Activated naive CD4-positive, alpha-beta T cell treated with anti-CD3 and anti-CD28 coated beads, Interleukin-2, amount 50 U/mL, for 24 hours (primary cell): ENCODE measurements at regions not wholly inside any gene's neighbourhood (a gene's known extent, or its start where the extent isn't known, plus 50 kb on each side); places are given as distances from the start of the nearest gene placed in this dataset.

Source experiments
- H3K27ac Mint-ChIP-seq: one replicate; pipeline ENCODE4 v1.8.0; 2021; ENCODE audit warnings: mild to moderate bottlenecking, mixed read lengths
- H3K27me3 Mint-ChIP-seq: one replicate; pipeline ENCODE4 v1.8.0; 2021; ENCODE audit warnings: mixed read lengths
- H3K36me3 Mint-ChIP-seq: one replicate; pipeline ENCODE4 v1.8.0; 2021; ENCODE audit warnings: mixed read lengths
- H3K4me1 Mint-ChIP-seq: one replicate; pipeline ENCODE4 v1.8.0; 2021; ENCODE audit warnings: mixed read lengths
- H3K4me3 Mint-ChIP-seq: one replicate; pipeline ENCODE4 v1.8.0; 2021; ENCODE audit warnings: mild to moderate bottlenecking, mixed read lengths
- H3K9me3 Mint-ChIP-seq: one replicate; pipeline ENCODE4 v1.8.0; 2021; ENCODE audit warnings: mixed read lengths

- Mint-ChIP-seq H3K36me3 (no peaks in the 10 kb centered on the region), H3K27ac (no peak overlapping the region), H3K4me1 (no peaks in the 10 kb centered on the region), H3K27me3 (peaks cover 1% of the 10 kb centered on the region), H3K4me3 (no peak overlapping the region), H3K9me3 (no peaks in the 10 kb centered on the region)
Observed at GRCh38 chr20:19094959-19095541, 117.4 kb upstream of the SLC24A3 start.

DNA sequence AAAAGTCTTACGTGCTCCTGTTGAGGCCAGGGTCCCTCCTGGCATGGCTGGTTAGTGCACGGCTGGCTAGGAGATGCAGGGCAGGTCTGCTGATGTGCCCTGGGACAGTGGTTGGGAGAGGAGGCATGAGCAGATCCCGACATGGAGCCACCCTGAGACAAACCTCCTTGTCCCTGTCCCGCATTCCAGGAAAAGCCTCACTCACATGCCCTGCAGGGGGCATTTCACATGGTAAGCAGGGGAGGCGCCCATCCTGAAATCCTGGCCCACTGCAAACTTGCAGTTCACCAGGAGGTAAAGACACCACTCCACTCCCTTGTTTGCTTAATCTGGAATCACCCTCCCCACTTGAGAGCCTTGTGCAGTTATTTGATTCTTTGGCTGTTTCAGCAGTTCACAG is 116.7 kb upstream of the SLC24A3 start:
- H3K27me3 Mint-ChIP-seq = peaks cover 1% of the 10 kb centered on the region
- H3K4me1 Mint-ChIP-seq = no peaks in the 10 kb centered on the region
- no peaks in the 10 kb centered on the region for H3K9me3 Mint-ChIP-seq
- no peak overlapping the region for H3K27ac Mint-ChIP-seq
- H3K36me3 Mint-ChIP-seq = no peaks in the 10 kb centered on the region
- H3K4me3 Mint-ChIP-seq = no peak overlapping the region

DNA sequence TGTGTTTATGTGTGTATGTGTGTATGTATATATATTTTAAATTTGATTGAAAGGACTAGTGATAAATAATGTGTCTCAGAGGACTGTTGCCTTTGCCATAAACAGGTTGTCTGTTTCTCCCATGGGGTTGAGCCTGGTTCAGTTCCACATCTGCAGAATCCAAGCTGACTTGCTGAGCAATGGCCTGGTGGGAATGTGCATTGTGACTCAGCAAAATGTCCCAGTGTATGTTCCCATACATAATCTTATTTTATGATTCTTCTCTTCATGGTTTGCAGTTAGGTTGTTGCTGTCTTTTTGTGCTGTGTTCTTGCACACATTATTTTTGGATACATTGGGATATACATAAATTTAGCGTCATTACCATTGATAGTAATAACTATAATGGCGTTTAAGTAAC is 115.6 kb upstream of the SLC24A3 start:
- no peaks in the 10 kb centered on the region for H3K4me1 Mint-ChIP-seq
- H3K9me3 Mint-ChIP-seq = no peaks in the 10 kb centered on the region
- H3K4me3 Mint-ChIP-seq = no peak overlapping the region
- no peak overlapping the region for H3K27ac Mint-ChIP-seq
- H3K27me3 Mint-ChIP-seq = peaks cover 1% of the 10 kb centered on the region
- no peaks in the 10 kb centered on the region for H3K36me3 Mint-ChIP-seq

- H3K4me3 Mint-ChIP-seq = no peak overlapping the region
- H3K27me3 Mint-ChIP-seq = peaks cover 1% of the 10 kb centered on the region
- H3K4me1 Mint-ChIP-seq = no peaks in the 10 kb centered on the region
- H3K9me3 Mint-ChIP-seq = no peaks in the 10 kb centered on the region
- no peaks in the 10 kb centered on the region for H3K36me3 Mint-ChIP-seq
- H3K27ac Mint-ChIP-seq = no peak overlapping the region
Observed at GRCh38 chr20:19098117-19098516, 114.3 kb upstream of the SLC24A3 start.

DNA sequence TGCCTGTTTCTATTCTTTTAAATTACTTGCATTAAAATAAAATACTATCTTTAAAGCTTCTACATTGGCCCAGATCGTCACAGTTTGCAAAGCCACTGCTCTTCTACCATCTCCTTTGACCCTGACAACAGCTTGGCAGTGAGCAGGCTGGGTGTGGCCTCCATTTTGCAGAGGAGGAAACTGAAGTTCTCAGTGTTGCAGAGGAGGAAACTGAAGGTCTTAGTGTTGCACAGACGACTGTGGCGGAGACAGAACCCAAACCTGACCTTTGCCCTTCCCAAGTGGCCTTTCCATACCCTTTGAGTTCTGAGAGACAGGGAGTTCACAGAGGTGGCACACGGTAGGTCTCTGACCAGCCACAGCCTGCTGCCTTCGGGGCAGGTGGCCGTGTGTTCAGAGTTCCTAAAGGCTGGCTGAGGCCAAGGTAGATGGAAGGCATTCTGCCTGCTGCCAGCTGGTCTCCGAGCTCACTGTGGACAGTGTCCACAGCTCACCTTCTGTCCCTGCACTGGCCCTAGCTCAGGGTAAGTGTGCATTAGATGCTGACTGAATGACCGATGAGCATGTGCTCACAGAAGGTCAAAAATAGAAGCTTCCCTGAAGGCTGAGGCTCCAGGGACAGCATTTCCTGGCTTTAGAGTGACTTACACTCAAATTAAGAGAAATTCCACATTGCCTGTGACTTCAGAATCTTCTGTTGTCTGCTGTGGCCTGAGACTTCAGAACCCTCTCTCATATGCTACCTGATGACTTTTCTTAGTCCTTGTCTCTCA is 113.5 kb upstream of the SLC24A3 start:
- Mint-ChIP-seq H3K36me3 (no peaks in the 10 kb centered on the region), H3K4me3 (no peak overlapping the region), H3K9me3 (no peaks in the 10 kb centered on the region), H3K27ac (no peak overlapping the region), H3K4me1 (no peaks in the 10 kb centered on the region), H3K27me3 (peaks cover 1% of the 10 kb centered on the region)

- Mint-ChIP-seq H3K4me3 (no peak overlapping the region), H3K27ac (no peak overlapping the region), H3K36me3 (no peaks in the 10 kb centered on the region), H3K4me1 (no peaks in the 10 kb centered on the region), H3K9me3 (no peaks in the 10 kb centered on the region), H3K27me3 (peaks cover 1% of the 10 kb centered on the region)
Observed at GRCh38 chr20:19099596-19100545, 112.6 kb upstream of the SLC24A3 start.

DNA sequence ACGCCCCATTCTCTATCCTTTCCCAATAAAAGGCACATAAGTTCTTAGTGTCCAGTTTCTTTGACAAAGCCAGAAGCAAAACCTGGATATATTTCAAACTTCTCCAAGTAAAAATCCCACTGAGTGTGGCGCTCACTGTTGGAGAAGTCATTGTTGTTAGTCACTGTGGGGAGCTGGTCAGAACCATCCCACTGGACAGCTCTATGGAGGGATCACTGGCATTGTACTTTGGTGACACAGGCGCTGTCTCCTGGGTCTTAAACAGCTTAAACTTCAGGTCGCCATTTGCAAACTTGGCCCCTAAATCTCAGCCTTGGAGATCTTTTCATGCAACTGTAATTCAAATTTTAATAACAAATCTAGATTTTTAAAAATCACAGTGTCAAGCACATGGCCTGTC is 111.5 kb upstream of the SLC24A3 start:
- H3K4me3 Mint-ChIP-seq = no peak overlapping the region
- H3K27ac Mint-ChIP-seq = no peak overlapping the region
- no peaks in the 10 kb centered on the region for H3K4me1 Mint-ChIP-seq
- no peaks in the 10 kb centered on the region for H3K9me3 Mint-ChIP-seq
- H3K36me3 Mint-ChIP-seq = no peaks in the 10 kb centered on the region
- H3K27me3 Mint-ChIP-seq = peaks cover 1% of the 10 kb centered on the region

- H3K27me3 Mint-ChIP-seq = peaks cover 1% of the 10 kb centered on the region
- no peak overlapping the region for H3K4me3 Mint-ChIP-seq
- H3K36me3 Mint-ChIP-seq = no peaks in the 10 kb centered on the region
- no peak overlapping the region for H3K27ac Mint-ChIP-seq
- H3K9me3 Mint-ChIP-seq = no peaks in the 10 kb centered on the region
- H3K4me1 Mint-ChIP-seq = no peaks in the 10 kb centered on the region
Observed at GRCh38 chr20:19104186-19104585, 108.3 kb upstream of the SLC24A3 start.

DNA sequence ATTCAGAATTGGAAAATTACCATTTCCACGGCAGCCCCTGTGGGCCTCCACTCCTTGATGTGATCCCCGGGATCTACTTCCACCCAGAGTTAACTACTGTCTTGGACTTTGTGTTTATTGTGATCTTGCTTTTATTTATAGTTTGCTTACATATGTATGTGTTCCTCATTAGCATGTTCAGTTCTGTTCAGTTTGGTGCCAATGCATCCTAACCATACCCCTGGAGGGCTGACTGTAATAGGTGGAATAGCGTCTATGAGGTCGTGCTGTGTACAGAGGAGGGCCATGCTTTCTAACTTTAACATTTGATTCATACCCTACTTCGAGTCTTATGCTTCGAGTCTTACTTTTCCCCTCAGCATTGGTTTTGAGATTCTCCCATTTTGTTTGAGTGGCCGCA is 104.3 kb upstream of the SLC24A3 start:
- Mint-ChIP-seq H3K4me3 (no peak overlapping the region), H3K27ac (no peak overlapping the region), H3K27me3 (peaks cover 3% of the 10 kb centered on the region), H3K9me3 (no peaks in the 10 kb centered on the region), H3K4me1 (no peaks in the 10 kb centered on the region), H3K36me3 (no peaks in the 10 kb centered on the region)

GRCh38 chr20:19110285-19110684 is 102.2 kb upstream of the SLC24A3 start:
- H3K9me3 Mint-ChIP-seq = no peaks in the 10 kb centered on the region
- H3K4me3 Mint-ChIP-seq = no peak overlapping the region
- H3K27ac Mint-ChIP-seq = no peak overlapping the region
- H3K4me1 Mint-ChIP-seq = no peaks in the 10 kb centered on the region
- H3K27me3 Mint-ChIP-seq = peaks cover 3% of the 10 kb centered on the region
- no peaks in the 10 kb centered on the region for H3K36me3 Mint-ChIP-seq

GRCh38 chr20:19110881-19111460 is 101.5 kb upstream of the SLC24A3 start:
- Mint-ChIP-seq H3K27me3 (peaks cover 3% of the 10 kb centered on the region), H3K4me1 (no peaks in the 10 kb centered on the region), H3K9me3 (no peaks in the 10 kb centered on the region), H3K27ac (no peak overlapping the region), H3K36me3 (no peaks in the 10 kb centered on the region), H3K4me3 (no peak overlapping the region)

GRCh38 chr20:19112828-19113227 is 99.6 kb upstream of the SLC24A3 start:
- H3K4me1 Mint-ChIP-seq = no peaks in the 10 kb centered on the region
- H3K9me3 Mint-ChIP-seq = no peaks in the 10 kb centered on the region
- H3K27me3 Mint-ChIP-seq = peaks cover 3% of the 10 kb centered on the region
- no peaks in the 10 kb centered on the region for H3K36me3 Mint-ChIP-seq
- no peak overlapping the region for H3K4me3 Mint-ChIP-seq
- no peak overlapping the region for H3K27ac Mint-ChIP-seq

DNA sequence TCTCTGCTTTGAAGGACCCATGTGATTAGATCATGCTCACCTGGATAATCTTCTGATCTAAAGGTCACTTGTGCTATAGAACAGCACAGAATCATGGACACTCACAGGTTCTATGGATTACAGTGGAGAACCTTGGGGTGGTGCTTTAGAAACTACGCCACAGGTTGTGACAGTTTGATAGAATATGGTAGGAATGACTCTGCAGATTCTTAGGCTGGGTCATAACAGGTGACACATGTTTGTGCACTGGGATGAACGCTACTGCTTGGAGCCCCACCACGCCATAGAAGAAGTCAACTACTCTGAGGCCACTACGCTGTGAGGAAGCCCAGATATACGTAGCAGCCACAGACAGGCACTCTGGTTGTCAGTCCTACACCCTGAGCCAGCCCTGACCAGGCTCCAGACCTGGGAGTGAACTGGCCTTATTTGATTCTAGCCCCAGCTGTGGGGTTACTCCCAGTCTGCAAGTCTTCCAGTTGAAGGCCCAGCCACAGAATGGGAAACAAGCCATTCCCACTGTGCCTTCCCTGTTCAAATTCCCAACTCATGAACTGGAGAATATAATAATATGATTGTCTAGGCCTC is 99.0 kb upstream of the SLC24A3 start:
- Mint-ChIP-seq H3K4me3 (no peak overlapping the region), H3K9me3 (no peaks in the 10 kb centered on the region), H3K27me3 (peaks cover 3% of the 10 kb centered on the region), H3K36me3 (no peaks in the 10 kb centered on the region), H3K27ac (no peak overlapping the region), H3K4me1 (no peaks in the 10 kb centered on the region)

DNA sequence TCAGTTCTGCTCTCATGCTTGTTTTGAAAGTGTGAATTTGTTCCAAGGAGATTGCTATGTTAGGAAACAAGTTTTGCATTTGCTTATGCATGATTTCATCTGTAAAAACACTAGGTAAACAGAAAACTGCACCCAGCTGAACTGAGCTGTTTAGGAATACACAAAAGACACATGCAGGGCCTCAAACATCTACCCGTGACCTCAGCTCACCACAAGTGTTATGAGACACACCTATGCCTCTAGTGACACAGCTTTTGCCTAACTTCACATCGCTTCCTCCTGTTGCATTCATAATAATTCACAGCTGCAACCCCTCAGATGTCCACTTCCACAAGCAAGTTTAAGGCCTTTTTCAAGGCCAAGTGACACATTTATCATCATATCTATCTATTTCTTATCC is 98.0 kb upstream of the SLC24A3 start:
- Mint-ChIP-seq H3K9me3 (no peaks in the 10 kb centered on the region), H3K4me1 (no peaks in the 10 kb centered on the region), H3K36me3 (no peaks in the 10 kb centered on the region), H3K4me3 (no peak overlapping the region), H3K27me3 (peaks cover 3% of the 10 kb centered on the region), H3K27ac (no peak overlapping the region)

DNA sequence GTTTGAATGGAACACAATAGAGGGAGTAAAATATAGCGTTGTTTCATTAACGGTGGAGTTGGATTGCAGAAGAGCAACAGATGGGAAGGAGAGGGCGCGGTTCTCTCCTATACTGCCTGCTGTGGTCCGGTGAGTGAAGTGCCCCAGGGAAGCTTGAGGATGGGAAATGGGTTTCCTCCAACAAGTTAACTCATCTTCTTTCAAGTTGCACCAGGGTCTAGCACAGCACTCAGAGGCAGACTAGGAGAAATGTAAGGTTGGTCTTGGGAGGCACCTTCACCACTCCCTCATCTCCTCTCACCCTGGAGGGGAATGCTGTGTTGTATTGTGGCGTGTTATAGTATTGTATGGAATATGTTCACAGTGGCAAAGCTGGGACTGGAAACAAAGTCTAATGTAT is 96.9 kb upstream of the SLC24A3 start:
- H3K27ac Mint-ChIP-seq = no peak overlapping the region
- no peaks in the 10 kb centered on the region for H3K9me3 Mint-ChIP-seq
- H3K36me3 Mint-ChIP-seq = no peaks in the 10 kb centered on the region
- H3K27me3 Mint-ChIP-seq = no peaks in the 10 kb centered on the region
- no peak overlapping the region for H3K4me3 Mint-ChIP-seq
- H3K4me1 Mint-ChIP-seq = no peaks in the 10 kb centered on the region
